ENCODE measurements at regions not wholly inside any gene's neighbourhood (a gene's known extent, or its start where the extent isn't known, plus 50 kb on each side); places are given as distances from the start of the nearest gene placed in this dataset.
A peak's percentile ranks its signal among the peaks of the same experiment; 100 is the strongest.
"Not testable (repeated sequence)": the region's sequence is repeated elsewhere in the genome, so short reads cannot be mapped to it uniquely, and the experiment has no call there.

GRCh38 chr10:18735711-18736110 lies 76.5 kb downstream of the ARL5B start:
- peak in 1 of 2 experiments; percentile 28 for DNase-seq

- no peak for DNase-seq
Measured at GRCh38 chr10:18737236-18737635, 78.0 kb downstream of the ARL5B start.

- DNase-seq = no peak
Measured at GRCh38 chr10:18737841-18738240, 78.6 kb downstream of the ARL5B start.

- DNase-seq = no peak
Measured at GRCh38 chr10:18738835-18739234, 79.6 kb downstream of the ARL5B start.

- no peak for DNase-seq
Measured at GRCh38 chr10:18743926-18744325, 84.7 kb downstream of the ARL5B start.

DNA sequence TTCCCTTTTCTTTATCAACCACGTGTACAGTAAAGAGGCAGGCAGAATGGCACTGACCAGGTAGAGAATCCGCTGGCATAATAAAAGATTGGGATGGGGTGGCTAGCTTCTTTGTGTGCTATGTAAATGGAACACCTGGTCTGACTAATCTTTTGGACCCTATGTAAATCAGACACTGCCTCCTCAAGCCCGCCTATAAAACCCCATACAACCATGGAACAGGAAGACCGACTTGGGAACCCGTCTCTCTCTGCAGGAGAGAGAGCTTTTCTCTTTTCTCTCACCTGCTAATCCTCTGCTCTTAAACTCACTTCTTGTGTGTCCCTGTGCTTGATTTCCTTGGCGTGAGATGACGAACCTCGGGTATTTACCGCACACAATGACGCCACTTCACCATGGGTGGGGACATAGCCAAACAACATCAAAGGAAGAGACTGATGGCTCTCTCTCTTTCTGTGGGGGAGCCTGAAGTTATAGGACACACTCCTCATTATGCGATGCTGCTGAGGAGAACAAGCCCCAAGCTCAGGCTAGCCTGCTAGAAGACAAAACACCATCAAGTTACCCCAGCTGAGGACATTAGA lies 94.2 kb downstream of the ARL5B start:
- DNase-seq = no peak

DNA sequence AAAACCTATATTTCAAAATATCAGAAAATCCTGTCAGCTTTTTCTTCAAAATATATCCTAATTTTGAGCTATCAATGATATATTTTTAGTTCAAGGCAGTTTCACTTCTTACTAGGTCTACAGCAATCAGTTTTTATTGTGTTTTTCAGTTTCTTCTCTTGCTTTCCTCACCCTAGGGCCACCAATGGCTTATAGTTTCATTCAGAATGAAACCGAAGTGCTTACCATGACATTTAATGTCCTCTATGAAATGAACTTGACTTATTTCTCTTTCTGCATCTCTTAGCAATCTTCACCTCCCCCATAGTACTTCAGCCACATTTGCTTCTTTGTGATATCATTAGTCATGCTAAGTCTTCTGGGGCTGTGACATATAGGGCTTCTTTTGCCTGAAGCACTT lies 100.3 kb downstream of the ARL5B start:
- no peak for DNase-seq

- DNase-seq = no peak
Measured at GRCh38 chr10:18760836-18761235, 101.6 kb downstream of the ARL5B start.

DNA sequence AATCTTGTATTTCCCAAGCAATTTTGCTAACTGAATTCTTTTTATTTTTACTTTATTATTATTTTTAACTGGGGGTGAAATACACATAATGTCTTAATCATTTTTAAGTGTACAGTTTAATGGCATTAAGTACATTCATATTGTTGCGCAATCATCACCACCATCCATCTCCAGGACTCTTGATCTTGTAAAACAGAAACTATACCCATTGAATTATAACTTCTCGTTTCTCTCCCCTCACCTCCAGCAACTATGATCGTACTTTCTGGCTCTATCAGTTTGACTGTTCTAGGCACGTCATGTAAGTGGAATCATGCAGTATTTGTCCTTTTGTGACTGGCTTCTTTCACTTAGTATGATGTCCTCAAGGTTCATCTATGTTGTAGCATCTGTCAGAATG lies 108.8 kb downstream of the ARL5B start:
- no peak for DNase-seq

DNA sequence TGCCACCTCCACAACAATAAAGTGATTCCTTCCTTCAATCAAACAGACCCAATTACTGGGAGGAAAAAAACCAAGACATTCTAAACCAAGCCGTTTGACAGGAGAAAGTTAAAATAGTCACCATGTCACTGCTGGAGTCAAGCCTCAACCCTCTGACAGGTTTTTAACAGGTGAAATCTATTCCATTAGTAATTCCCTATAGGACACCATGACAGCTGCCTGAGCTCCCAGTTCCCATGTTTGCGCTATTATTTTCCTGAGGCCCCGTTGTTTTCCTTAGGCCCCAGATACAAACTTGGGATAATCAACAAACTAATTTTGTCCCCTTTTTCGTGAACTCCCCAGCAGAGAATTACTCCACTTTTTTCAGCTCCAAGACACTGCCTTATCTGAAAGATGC lies 113.9 kb downstream of the ARL5B start:
- DNase-seq = no peak

GRCh38 chr10:18777258-18777657 lies 118.0 kb downstream of the ARL5B start:
- no peak for DNase-seq

DNA sequence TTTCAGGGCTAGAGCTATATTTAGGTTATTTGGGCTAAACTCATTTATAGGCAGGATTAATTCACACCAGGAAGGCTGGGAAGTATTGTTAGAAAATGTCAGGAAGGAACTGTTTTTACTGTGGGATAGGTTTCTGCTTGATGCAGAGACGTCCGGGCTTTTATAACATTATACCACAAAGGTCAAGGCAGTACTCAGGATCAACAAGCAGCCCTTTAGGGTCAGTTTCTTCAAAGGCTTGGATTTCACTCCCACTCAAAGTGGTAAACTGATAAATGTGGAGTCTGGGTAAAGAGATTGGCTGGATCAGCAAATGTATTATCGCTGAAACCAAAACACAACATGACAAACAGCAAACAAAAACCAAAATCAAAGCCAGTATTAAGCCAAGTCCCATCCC lies 127.2 kb downstream of the ARL5B start:
- no peak for DNase-seq

DNA sequence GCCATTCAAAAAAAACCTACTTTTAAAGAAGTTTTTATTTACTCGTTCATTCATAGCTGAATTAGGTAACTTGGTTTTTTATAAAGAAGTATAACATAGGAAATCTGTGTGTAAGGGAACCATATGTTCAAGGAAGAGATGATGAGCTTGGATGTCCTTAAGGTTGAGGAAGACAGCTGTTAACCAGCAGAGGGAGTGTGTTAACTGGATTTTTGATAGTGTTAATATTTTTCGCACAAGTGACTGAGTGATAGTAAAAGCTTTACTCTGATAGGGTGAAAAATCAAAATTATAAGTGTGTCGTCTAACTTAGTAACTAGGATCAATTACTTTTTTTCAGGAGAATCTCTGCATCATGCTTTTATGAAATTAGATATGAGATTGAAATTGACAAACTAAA lies 134.7 kb downstream of the ARL5B start:
- peak in 1 of 2 experiments; percentile 6 for DNase-seq

- peak in 1 of 2 experiments; percentile 8 for DNase-seq
Measured at GRCh38 chr10:18795549-18795948, 136.3 kb downstream of the ARL5B start.

DNA sequence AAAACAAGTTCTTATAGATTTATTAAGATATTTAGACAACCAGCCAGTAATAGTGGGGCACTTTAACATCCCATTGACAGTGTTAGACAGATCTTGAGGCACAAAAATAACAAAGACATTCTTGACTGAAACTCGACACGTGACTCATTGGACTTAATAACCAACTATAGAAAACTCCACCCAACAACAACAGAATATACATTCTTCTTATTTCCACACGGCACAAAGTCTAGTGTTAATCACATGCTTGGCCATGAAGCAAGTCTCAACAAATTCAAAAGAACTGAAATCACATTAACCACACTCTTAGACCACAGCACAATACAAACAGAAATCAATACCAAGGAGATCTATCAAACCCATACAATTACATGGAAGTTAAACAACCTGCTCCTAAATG lies 138.1 kb downstream of the ARL5B start:
- DNase-seq = no peak

DNA sequence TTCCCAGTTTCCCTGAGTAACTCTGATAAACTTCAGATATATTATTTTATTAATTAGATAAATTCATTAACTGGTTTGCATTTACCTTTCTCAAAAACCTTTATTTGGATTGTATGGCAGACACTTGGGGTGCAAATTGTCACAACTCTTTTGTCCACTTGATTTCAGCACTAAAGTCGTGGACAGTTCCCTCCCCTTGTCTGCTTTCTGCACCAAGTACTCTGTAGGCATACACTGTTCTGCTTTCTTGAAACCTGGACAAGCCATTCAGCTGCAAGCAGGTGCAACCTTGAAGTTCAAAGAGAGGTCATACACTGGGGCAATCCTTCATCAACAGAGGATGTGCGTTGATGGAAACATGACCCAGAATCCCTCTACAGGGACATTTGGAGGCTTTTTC lies 162.9 kb downstream of the ARL5B start:
- no peak for DNase-seq

DNA sequence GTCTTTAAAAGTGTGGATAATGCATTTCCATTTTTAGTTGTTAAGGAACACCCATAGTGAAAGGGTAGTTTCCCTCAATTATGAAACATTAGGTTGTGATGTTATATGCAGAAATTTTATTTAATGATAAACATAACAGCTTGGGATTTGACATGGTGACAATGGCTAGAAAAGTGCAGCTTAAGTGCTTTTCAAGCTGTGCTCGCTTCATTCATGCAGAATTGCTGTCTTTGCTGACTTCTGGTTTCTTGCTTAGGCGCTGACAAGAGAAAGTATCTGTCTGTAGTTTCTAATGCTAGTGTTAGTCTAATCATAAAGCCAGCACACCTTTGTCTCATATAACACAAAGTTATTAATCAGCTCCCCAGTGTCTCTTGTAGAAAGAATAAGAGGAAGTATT lies 170.0 kb downstream of the ARL5B start:
- DNase-seq = no peak

- DNase-seq = no peak
Measured at GRCh38 chr10:18830277-18830676, 171.0 kb downstream of the ARL5B start.

- not testable (repeated sequence) for DNase-seq
Measured at GRCh38 chr10:18856623-18857022, 192.0 kb upstream of the MALRD1 start.

DNA sequence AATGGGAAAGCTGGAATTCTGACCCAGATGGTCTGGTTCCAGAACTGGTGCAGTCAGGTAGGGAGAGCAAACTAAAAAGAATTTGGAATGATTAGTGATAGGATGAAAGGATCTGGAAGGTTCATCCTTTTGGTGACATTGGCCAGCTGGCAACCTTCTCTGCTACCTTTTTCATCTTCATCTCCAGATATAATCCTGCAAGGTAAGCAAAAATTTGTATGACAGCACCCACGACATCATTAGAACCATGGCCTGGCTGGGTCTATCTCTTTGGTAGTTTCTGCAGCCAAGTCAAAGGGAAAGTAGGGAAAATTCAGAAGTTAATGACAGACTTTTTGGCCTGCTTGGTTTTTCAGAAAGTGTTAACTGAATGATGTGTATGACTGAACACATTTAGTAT lies 188.9 kb upstream of the MALRD1 start:
- no peak for DNase-seq

DNA sequence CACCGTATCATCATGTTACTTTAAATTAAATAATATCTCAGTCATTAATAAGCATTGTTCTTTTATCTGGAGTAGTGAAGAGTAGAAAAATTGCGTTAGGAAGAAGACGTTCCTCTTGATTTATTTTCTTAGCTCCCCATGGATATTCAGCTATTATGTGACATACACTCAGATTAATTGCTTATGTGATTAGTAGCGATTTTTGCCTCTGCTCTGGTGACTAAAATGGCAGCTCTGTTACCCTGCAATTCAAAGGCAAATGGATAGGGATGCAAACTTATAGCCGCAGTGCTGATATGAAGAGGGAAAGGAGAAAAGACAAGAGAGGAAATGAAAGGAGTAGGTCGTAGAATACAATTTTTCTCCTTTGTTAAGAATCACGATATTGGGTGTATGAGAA lies 188.4 kb upstream of the MALRD1 start:
- no peak for DNase-seq

DNA sequence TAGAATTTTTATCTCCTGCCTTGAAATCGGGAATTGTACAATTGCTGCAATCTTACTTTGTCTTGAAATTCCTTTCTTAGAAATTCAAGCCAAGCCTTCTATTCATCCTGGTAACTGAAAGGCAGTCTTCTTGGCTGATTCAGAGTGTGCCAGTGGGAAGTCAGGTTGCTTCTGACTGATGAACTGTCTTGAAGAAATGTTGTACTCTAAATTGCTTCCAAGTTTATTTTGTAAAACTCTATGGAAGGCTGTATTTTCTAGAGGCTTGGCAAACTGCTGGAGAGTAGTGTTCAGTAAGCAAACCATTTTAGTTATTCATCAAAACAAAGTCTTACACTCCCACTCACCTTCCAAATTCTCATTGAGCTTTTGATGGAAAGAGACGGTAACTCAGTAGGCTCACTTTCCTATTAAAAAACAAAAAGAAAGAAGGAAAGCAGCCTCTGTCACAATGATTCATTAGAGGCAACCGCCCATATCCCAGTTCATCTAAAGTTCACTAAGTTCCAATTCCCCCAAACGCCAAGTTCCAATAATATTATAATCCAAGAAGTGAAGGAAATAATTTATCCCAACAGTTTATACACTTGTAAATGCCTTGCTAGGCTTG lies 187.9 kb upstream of the MALRD1 start:
- DNase-seq = no peak

GRCh38 chr10:18861382-18861781 lies 187.2 kb upstream of the MALRD1 start:
- DNase-seq = no peak

- DNase-seq = no peak
Measured at GRCh38 chr10:18866852-18867251, 181.7 kb upstream of the MALRD1 start.

DNA sequence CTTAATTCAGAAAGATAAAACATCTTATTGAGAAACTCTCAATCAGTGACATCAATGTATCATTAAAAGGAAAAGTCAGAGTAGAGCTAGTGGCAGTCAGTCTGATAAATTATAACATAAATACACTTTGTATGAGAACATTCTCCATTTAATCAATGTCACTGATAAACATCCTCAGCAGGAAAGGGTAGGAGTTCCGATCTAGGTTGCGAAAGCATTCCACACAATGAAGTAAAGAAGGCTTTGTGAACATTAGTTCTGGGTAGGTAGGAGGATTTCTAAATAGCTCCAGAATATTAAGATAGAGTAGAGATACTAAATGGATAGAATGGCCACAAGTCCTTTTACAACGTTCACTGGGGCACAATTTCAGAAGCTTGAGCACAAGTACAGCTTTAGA lies 179.7 kb upstream of the MALRD1 start:
- DNase-seq = no peak

Data from NCI-H446 (cell line).